T-helper 2 cell treated with Interferon-gamma antibody and Interleukin-4, amounts not matched to agents 5 μg/mL and 100 μg/mL, for 36 hours (primary cell): ENCODE measurements at regions not wholly inside any gene's neighbourhood (a gene's known extent, or its start where the extent isn't known, plus 50 kb on each side); places are given as distances from the start of the nearest gene placed in this dataset.

Experiments used
- DNase-seq: peaks from one replicate; pipeline ENCODE4 v3.0.0; 2021; ENCODE audit warnings: low spot score
- H3K27ac Mint-ChIP-seq: one replicate; pipeline ENCODE4 v1.8.0; 2021; ENCODE audit warnings: mild to moderate bottlenecking, mixed read lengths
- H3K27me3 Mint-ChIP-seq: one replicate; pipeline ENCODE4 v1.8.0; 2021; ENCODE audit warnings: low read depth, mixed read lengths
- H3K36me3 Mint-ChIP-seq: one replicate; pipeline ENCODE4 v1.8.0; 2021; ENCODE audit warnings: low read depth, mixed read lengths
- H3K4me1 Mint-ChIP-seq: one replicate; pipeline ENCODE4 v1.8.0; 2021; ENCODE audit warnings: low read depth, mixed read lengths
- H3K4me3 Mint-ChIP-seq: one replicate; pipeline ENCODE4 v1.8.0; 2022; ENCODE audit warnings: mild to moderate bottlenecking, moderate library complexity, mixed read lengths
- H3K9me3 Mint-ChIP-seq: one replicate; pipeline ENCODE4 v1.8.0; 2021; ENCODE audit warnings: mixed read lengths

DNA sequence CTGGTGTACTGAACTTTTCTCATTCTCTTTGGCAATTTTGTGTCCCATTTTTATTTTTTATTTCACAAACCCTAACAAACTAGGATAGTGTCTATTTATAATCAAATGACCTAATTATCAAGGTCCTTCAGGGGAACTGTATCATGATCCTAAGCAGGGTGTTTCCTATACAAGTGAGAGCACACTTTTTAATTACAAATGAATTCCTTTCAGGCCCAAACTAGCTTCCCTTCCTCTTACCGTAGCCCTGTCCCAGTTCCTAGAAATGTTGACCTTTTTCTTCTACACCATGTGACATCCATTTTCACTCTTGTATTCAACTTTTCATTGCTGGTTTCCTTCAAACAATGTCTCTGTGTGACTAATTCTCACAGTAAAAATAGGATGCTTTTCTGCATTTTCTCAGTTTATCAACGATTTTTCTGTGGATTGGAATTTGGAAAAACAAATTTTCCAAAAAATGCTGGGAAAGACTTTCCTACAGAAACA lies 411.4 kb downstream of the CCDC91 start:
- H3K9me3 Mint-ChIP-seq, result no peaks in the 10 kb centered on the region
- DNase-seq, result no peak
- no peaks in the 10 kb centered on the region for H3K36me3 Mint-ChIP-seq
- H3K4me1 Mint-ChIP-seq, result peaks cover 3% of the 10 kb centered on the region
- H3K27ac Mint-ChIP-seq, result no peak overlapping the region
- no peak overlapping the region for H3K4me3 Mint-ChIP-seq
- no peaks in the 10 kb centered on the region for H3K27me3 Mint-ChIP-seq

DNA sequence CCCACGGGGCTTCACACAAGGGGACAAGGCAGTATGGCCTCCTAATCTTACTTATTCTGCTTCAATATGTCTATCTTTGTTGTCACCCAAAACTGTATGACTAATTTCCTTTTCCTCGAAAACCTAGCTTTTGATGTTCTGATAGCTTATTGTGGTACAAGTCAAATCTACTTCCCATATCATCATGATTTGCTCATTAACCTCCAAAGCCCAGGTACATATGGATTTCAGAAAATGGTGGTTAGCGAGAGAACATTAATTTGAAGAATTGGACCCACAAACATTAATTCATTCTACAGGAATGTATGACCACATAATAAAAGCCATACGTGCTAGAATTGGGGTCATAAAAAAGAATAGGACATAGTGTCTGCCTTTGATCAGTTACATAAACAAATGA lies 412.5 kb downstream of the CCDC91 start:
- peaks cover 8% of the 10 kb centered on the region for H3K9me3 Mint-ChIP-seq
- no peaks in the 10 kb centered on the region for H3K27me3 Mint-ChIP-seq
- no peak for DNase-seq
- H3K4me3 Mint-ChIP-seq, result no peak overlapping the region
- H3K4me1 Mint-ChIP-seq, result peaks cover 3% of the 10 kb centered on the region
- no peak overlapping the region for H3K27ac Mint-ChIP-seq
- no peaks in the 10 kb centered on the region for H3K36me3 Mint-ChIP-seq

DNA sequence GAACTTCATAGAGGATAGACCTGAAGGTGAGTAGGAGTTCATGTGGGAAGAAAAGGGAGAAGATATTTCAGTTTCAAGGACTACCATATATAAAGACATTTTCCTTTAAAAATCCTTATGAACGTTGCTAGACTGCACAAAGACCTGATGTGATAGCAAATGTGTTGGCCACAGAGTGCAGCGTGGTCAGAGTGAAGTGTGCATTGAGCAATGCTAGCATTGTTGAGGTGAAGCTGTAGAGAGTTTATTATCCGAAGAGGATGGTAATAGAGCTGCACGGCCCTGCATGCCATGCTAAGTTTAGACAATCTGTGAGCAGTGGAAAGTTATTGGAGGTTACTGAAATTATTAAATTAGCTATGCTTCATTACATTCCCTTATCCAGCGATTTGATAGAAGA lies 413.0 kb downstream of the CCDC91 start:
- no peaks in the 10 kb centered on the region for H3K36me3 Mint-ChIP-seq
- no peak for DNase-seq
- no peak overlapping the region for H3K27ac Mint-ChIP-seq
- H3K9me3 Mint-ChIP-seq, result peaks cover 12% of the 10 kb centered on the region
- H3K27me3 Mint-ChIP-seq, result no peaks in the 10 kb centered on the region
- peaks cover 3% of the 10 kb centered on the region for H3K4me1 Mint-ChIP-seq
- no peak overlapping the region for H3K4me3 Mint-ChIP-seq

DNA sequence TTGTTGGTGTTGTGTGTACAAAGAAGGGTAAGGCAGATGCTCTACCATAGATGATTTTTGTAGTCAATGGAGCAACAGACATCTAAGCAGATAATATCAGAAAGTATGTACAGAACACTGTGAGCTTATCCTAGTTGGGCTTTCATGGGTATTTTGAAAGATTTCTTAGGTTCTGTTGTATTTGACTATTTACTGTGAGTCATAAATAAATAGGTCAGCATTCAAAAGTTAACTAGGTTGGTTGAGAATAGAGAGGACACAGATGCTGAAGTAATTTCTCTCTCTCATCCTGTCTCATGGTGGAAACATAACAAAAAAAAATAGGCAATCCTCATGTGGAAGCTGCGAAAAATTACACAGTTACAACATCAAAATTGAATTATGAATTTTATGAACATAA lies 413.5 kb downstream of the CCDC91 start:
- Mint-ChIP-seq H3K4me1 (peaks cover 3% of the 10 kb centered on the region), H3K9me3 (peaks cover 16% of the 10 kb centered on the region), H3K36me3 (no peaks in the 10 kb centered on the region), H3K27me3 (no peaks in the 10 kb centered on the region), H3K4me3 (no peak overlapping the region), H3K27ac (no peak overlapping the region)
- no peak for DNase-seq

DNA sequence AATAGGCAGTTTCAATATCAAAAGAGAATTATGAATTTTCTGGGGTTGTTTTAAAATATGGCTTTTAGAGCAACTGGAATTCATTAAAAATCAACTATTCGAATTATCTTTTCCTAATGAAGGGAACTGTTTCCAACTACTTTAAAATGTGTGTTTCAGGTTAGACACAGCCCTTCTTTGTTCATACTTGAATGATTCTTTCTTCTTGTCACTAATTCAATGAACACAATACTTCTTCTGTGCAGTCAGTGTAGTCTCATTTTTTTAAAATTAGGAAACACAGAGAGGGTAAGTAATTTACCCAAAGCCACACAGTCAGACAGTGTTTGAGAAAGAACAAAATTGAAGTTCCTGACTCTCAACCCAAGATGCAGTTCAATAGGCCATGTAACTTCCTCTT lies 414.0 kb downstream of the CCDC91 start:
- H3K27me3 Mint-ChIP-seq, result no peaks in the 10 kb centered on the region
- H3K4me3 Mint-ChIP-seq, result no peak overlapping the region
- no peak for DNase-seq
- no peaks in the 10 kb centered on the region for H3K36me3 Mint-ChIP-seq
- H3K9me3 Mint-ChIP-seq, result peaks cover 16% of the 10 kb centered on the region
- peaks cover 3% of the 10 kb centered on the region for H3K4me1 Mint-ChIP-seq
- H3K27ac Mint-ChIP-seq, result no peak overlapping the region

DNA sequence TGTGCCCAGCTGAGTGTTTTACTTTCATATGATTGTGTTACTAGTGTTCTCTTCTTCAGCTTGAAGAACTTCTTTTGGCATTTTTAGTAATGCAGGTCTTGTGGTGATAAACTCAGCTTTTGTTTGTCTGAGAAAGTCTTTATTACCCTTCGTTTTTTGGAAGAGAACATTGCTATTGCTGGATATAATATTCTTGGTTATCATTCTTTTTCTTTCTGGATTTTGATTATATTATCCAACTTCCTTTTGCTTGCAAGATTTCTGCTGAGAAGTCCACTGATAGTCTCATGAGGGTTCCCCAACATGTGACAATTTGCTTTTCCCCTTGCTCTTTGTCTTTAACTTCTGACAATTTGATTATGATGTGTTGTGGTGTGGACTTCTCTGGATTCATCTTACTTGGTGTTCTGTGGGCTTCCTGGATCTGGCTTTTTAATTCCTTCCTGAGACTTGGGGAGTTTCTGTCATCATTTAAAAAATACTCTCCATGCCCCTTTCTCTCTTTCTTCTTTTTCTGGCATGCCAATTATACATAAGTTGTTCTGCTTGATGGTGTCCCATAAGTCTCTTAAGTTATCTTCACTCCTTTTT lies 416.8 kb downstream of the CCDC91 start:
- Mint-ChIP-seq H3K27ac (no peak overlapping the region), H3K9me3 (peaks cover 16% of the 10 kb centered on the region), H3K27me3 (no peaks in the 10 kb centered on the region), H3K4me1 (peaks cover 3% of the 10 kb centered on the region), H3K36me3 (no peaks in the 10 kb centered on the region), H3K4me3 (no peak overlapping the region)
- DNase-seq, result no peak

DNA sequence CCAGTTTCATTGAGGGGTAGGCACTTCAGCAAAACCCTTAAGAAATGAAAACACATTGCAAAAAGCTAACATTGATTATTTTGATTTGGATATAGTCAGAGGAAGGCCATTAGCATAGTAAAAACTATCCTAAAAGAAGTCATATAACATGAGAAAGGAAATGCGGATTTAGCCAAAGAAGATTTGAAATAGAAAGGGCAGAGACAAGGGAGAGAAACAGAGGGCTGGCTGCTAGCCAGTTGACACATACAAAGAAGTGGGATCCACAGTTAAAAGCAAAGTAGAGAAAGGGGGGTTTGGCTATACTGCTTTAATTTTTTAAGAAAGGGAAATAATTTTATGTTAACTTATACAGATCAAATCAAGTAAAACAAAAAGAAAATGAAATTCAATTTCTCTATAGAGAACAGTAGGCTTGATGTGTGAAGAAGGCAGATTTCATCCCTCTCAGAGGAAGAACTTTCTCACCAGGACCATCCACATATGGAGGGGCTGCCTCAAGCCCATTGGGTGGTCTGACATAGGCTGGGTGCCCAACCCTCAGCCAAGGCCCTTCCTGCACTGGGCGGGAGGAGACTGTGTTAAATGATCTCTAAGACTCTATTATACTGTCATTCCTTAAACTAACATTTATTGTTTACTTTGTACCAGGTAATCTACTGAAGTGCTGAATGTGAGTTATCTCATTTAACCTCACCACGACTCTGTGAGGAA lies 420.3 kb downstream of the CCDC91 start:
- Mint-ChIP-seq H3K4me3 (no peak overlapping the region), H3K4me1 (no peaks in the 10 kb centered on the region), H3K27me3 (no peaks in the 10 kb centered on the region), H3K9me3 (peaks cover 16% of the 10 kb centered on the region), H3K36me3 (no peaks in the 10 kb centered on the region), H3K27ac (no peak overlapping the region)
- DNase-seq, result no peak

DNA sequence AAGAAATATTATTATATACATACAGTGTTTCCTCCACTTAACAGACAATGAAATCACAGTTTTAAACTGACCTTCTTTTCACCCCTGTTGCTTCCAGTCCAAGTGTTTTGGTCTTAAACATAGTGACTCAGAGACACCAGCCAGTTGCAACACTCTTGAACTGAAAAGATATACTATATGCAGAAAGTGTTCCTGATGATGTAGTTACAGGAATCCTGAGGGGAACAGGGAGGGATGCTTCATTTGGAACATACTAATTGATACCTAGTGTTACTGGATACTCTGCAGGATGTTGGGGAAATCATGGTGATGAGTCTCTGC lies 420.8 kb downstream of the CCDC91 start:
- no peak for DNase-seq
- H3K4me1 Mint-ChIP-seq, result no peaks in the 10 kb centered on the region
- H3K9me3 Mint-ChIP-seq, result peaks cover 16% of the 10 kb centered on the region
- no peak overlapping the region for H3K4me3 Mint-ChIP-seq
- H3K27ac Mint-ChIP-seq, result no peak overlapping the region
- H3K36me3 Mint-ChIP-seq, result no peaks in the 10 kb centered on the region
- H3K27me3 Mint-ChIP-seq, result no peaks in the 10 kb centered on the region

DNA sequence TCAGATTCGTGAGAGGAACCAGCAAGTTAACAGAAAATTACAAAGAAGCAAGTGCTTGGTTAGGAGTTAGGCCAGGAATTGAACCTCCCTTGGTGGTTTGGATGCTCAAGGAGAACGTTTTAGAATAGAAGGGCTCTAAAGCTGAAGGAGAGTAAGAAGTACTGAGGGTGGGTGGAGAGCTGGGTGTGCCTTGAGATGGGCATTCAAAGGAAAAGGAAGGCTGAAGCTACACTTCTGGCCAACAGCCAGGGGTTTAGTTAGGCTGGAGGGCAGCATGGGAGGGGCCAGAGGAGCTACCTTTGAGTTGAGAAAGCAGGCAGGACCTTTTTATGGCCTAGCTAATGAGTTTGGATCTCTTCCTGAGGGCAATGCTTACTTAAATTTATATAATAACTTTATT lies 421.2 kb downstream of the CCDC91 start:
- Mint-ChIP-seq H3K4me1 (no peaks in the 10 kb centered on the region), H3K4me3 (no peak overlapping the region), H3K27me3 (no peaks in the 10 kb centered on the region), H3K9me3 (peaks cover 16% of the 10 kb centered on the region), H3K27ac (no peak overlapping the region), H3K36me3 (no peaks in the 10 kb centered on the region)
- DNase-seq, result no peak

DNA sequence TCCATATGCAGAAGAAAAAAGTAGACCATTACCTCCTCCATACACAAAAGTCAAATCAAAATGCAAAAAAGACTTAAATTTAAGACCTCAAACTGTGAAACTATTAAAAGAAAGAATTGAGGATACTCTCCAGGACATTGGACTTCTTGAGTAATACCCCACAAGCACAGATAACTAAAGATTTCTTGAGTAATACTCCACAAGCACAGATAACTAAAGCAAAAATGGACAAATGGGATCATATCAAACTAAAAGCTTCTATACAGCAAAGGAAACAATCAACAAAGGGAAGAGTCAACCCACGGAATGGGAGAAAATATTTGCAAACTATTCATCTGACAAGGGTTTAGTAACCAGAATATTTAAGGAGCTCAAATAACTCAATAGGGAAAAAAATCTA lies 427.9 kb downstream of the CCDC91 start:
- Mint-ChIP-seq H3K4me1 (no peaks in the 10 kb centered on the region), H3K4me3 (no peak overlapping the region), H3K36me3 (no peaks in the 10 kb centered on the region), H3K9me3 (no peaks in the 10 kb centered on the region), H3K27me3 (peaks cover 3% of the 10 kb centered on the region), H3K27ac (no peak overlapping the region)
- DNase-seq, result no peak

DNA sequence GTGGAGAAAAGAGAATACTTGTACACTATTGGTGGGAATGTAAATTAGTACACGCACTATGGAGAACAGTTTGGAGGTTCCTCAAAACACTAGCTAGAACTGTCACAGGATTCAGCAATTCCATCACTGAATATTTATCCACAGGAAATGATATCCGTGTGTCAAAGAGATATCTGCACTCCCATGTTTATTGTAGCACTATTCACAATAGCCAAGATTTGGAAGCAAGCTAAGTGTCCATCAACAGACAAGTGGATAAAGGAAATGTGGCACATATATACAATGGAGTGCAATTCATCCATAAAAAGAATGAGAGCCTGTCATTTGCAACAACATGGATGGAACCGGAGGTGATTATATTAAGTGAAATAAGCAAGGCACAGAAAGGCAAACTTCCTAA lies 428.5 kb downstream of the CCDC91 start:
- no peaks in the 10 kb centered on the region for H3K36me3 Mint-ChIP-seq
- no peak for DNase-seq
- H3K27ac Mint-ChIP-seq, result no peak overlapping the region
- H3K27me3 Mint-ChIP-seq, result peaks cover 3% of the 10 kb centered on the region
- no peaks in the 10 kb centered on the region for H3K4me1 Mint-ChIP-seq
- H3K9me3 Mint-ChIP-seq, result no peaks in the 10 kb centered on the region
- no peak overlapping the region for H3K4me3 Mint-ChIP-seq

DNA sequence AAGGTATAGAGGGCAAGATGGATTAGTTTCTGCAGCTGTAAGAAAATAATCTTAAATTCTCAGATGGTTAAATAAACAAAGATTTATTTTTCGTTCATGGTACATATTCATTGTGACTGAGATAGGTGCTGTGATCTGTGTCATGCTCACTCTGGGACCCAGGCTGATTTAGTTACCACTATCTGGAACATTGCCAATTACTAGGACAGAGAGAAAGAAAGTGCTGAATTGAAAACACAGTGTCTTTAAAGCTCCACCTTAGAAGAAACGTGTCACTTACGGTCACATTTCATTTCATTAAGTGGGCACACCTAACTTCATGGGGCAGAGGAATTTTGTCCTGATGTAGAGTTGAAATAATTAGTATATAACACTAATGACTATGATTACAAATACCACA lies 430.0 kb downstream of the CCDC91 start:
- no peak for DNase-seq
- Mint-ChIP-seq H3K36me3 (no peaks in the 10 kb centered on the region), H3K27ac (no peak overlapping the region), H3K27me3 (peaks cover 3% of the 10 kb centered on the region), H3K4me1 (no peaks in the 10 kb centered on the region), H3K4me3 (no peak overlapping the region), H3K9me3 (no peaks in the 10 kb centered on the region)

DNA sequence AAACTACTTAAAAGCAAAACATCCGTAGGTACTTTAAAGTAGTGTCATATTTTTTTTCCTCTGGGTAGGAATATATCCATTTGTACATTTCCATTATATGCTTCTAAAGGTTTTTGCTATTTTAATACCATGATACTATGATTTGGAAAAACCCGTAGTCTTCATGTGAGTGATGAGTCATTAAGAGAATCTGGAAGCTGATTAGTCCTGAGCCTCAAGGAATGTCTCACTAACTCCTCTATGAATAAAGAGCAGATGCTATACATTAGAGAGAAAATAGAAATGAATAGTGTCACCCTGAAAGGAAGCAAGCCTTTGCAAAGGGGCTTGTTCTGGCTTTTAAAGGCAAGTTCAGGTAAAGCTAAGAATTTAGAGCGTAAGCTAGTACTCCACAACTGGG lies 432.1 kb downstream of the CCDC91 start:
- H3K36me3 Mint-ChIP-seq, result no peaks in the 10 kb centered on the region
- H3K9me3 Mint-ChIP-seq, result no peaks in the 10 kb centered on the region
- H3K4me3 Mint-ChIP-seq, result no peak overlapping the region
- peaks cover 3% of the 10 kb centered on the region for H3K27me3 Mint-ChIP-seq
- no peak overlapping the region for H3K27ac Mint-ChIP-seq
- H3K4me1 Mint-ChIP-seq, result no peaks in the 10 kb centered on the region
- DNase-seq, result no peak

DNA sequence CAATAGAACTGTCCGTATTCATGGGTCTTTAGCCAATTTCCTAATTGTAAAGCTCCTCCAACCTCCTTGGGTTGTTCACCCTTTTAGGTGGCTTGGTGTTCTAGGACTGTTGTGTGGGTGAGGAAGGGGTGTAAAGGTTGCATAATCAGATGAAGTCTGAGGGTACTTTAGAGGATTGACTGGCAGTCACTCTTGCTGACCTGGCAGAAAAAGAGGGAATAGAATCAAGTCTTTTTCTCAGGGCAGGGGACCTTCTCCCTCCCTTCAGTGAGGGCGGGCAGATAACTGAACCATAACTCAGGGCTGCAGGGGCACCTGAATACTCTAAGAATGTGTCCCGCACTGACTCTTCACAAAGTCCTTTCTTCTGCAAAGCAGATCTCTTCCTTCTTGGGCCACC lies 436.2 kb downstream of the CCDC91 start:
- Mint-ChIP-seq H3K27me3 (no peaks in the 10 kb centered on the region), H3K9me3 (no peaks in the 10 kb centered on the region), H3K27ac (no peak overlapping the region), H3K36me3 (no peaks in the 10 kb centered on the region), H3K4me3 (no peak overlapping the region), H3K4me1 (no peaks in the 10 kb centered on the region)
- DNase-seq, result no peak

DNA sequence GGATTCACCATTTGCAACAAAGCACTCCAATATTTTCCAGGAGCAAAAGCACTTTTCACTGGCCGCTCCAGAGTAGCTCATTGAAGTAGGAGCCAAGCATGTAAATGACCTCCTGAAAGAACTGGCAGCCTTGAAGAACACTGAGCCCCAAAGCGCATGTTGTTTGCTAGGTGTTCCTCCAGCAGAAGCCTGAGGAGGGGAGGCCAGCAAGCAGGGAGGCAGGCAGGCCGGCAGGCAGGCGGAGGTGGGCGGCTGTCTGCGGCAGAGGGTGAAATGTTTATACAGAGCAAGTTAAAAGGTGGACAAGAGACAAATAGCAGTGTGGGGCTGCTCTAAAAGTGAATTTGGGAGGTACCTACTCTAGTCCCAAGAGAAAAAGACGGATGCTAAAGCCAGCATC lies 439.4 kb downstream of the CCDC91 start:
- no peak for DNase-seq
- Mint-ChIP-seq H3K4me1 (no peaks in the 10 kb centered on the region), H3K36me3 (no peaks in the 10 kb centered on the region), H3K27me3 (no peaks in the 10 kb centered on the region), H3K27ac (no peak overlapping the region), H3K9me3 (no peaks in the 10 kb centered on the region), H3K4me3 (no peak overlapping the region)
